B cell (primary cell): ENCODE measurements at regions not wholly inside any gene's neighbourhood (a gene's known extent, or its start where the extent isn't known, plus 50 kb on each side); places are given as distances from the start of the nearest gene placed in this dataset.

Experiments used
- ATAC-seq: fragments of 200-7000 bp; cut with Tn5 transposase; one replicate; pipeline ENCODE4 v1.10.0; 2021; ENCODE audit warnings: low read depth, mild to moderate bottlenecking, moderate number of reproducible peaks, moderate library complexity
- CTCF ChIA-PET: fragments of 350-600 bp; sonication (Branson Sonifier 250); formaldehyde crosslinking; loops from one replicate; lab custom pipeline; 2021; ENCODE audit warnings: antibody characterized with exemption, inconsistent platforms; lab: Charles Lee
- POLR2A ChIA-PET: fragments of 350-600 bp; sonication (Branson Sonifier 250); formaldehyde crosslinking; loops from one replicate; lab custom pipeline; 2021; ENCODE audit warnings: antibody characterized with exemption; lab: Charles Lee
- DNase-seq: peaks from one replicate; pipeline ENCODE4 v3.0.0; 2013
- H2AFZ ChIP-seq: 2 replicates; pipeline ENCODE4 v1.6.1; 2012; ENCODE audit warnings: mild to moderate bottlenecking, low read depth, low read length; ENCODE audit not compliant: insufficient read depth, poor library complexity, severe bottlenecking
- H3K27ac ChIP-seq, 2 donors: 1 replicate in 1 of 2; 2 replicates in 1 of 2; pipeline ENCODE4 v1.5.1; 2012 to 2013; ENCODE audit warnings: low read length in 2 of 2, mild to moderate bottlenecking in 2 of 2, moderate library complexity in 1 of 2
- H3K27me3 ChIP-seq, 4 experiments: fragments of 200-600 bp in 1 of 4; sonication (generic) in 1 of 4; replicated peaks in 1 of 4; 1 replicate in 2 of 4; 2 replicates in 2 of 4; pipeline versions ENCODE4 v1.6.1 to v1.7.0; 2013 to 2016; ENCODE audit warnings: low read length in 3 of 4, mild to moderate bottlenecking in 2 of 4, mixed read lengths in 1 of 4, moderate library complexity in 1 of 4; ENCODE audit not compliant: insufficient read depth in 4 of 4, control insufficient read depth in 3 of 4; ENCODE audit errors: control extremely low read depth in 1 of 4
- H3K36me3 ChIP-seq, 2 experiments: replicated peaks in 1 of 2; 1 replicate in 1 of 2; 2 replicates in 1 of 2; pipeline versions ENCODE4 v1.6.1 to v1.7.1; 2013; ENCODE audit warnings: low read length in 1 of 2; ENCODE audit not compliant: insufficient read depth in 2 of 2, control insufficient read depth in 1 of 2; ENCODE audit errors: control extremely low read depth in 1 of 2, extremely low read depth in 1 of 2
- H3K4me1 ChIP-seq, 2 donors: fragments of 200-600 bp in 1 of 2; sonication (generic) in 1 of 2; 1 replicate in 1 of 2; 2 replicates in 1 of 2; pipeline versions ENCODE4 v1.5.1 to v1.6.1; 2013 to 2017; ENCODE audit warnings: low read length in 2 of 2; ENCODE audit not compliant: control insufficient read depth in 2 of 2, insufficient read depth in 2 of 2
- H3K4me2 ChIP-seq: replicated peaks from 2 replicates; pipeline ENCODE3; 2012; ENCODE audit warnings: mild to moderate bottlenecking, low read depth, low read length; ENCODE audit not compliant: poor library complexity, severe bottlenecking
- H3K4me3 ChIP-seq, 5 experiments: fragments of 200-600 bp in 1 of 5; sonication (generic) in 1 of 5; 1 replicate in 3 of 5; 2 replicates in 2 of 5; pipeline versions ENCODE4 v1.5.1 to v1.7.0; 2011 to 2016; ENCODE audit warnings: low read length in 4 of 5, mild to moderate bottlenecking in 4 of 5, low read depth in 2 of 5, control low read depth in 1 of 5, moderate library complexity in 1 of 5; ENCODE audit not compliant: insufficient read depth in 1 of 5; ENCODE audit errors: control extremely low read depth in 1 of 5, extremely low read depth in 1 of 5
- H3K79me2 ChIP-seq: fragments of 200-600 bp; sonication (generic); one replicate; pipeline ENCODE4 v1.6.0; 2016; ENCODE audit warnings: low read length; ENCODE audit not compliant: control insufficient read depth, insufficient read depth
- H3K9ac ChIP-seq: fragments of 200-600 bp; sonication (generic); 2 replicates; pipeline ENCODE4 v1.6.1; 2017; ENCODE audit warnings: mild to moderate bottlenecking, low read length, moderate library complexity
- H3K9me3 ChIP-seq, 3 donors: one replicate each; pipeline versions ENCODE4 v1.6.1 to v1.7.1; 2013; ENCODE audit warnings: low read length in 2 of 3; ENCODE audit not compliant: control insufficient read depth in 2 of 3, insufficient read depth in 1 of 3; ENCODE audit errors: control extremely low read depth in 1 of 3
- H4K20me1 ChIP-seq: 2 replicates; pipeline ENCODE4 v1.6.0; 2012; ENCODE audit warnings: mild to moderate bottlenecking, low read length; ENCODE audit not compliant: insufficient read depth, control insufficient read depth, poor library complexity, severe bottlenecking
- H3K27ac Mint-ChIP-seq: one replicate; pipeline ENCODE4 v1.8.0; 2021; ENCODE audit warnings: mixed read lengths
- H3K27me3 Mint-ChIP-seq: one replicate; pipeline ENCODE4 v1.8.0; 2021; ENCODE audit warnings: mixed read lengths
- H3K4me1 Mint-ChIP-seq: one replicate; pipeline ENCODE4 v1.8.0; 2021; ENCODE audit warnings: mixed read lengths
- H3K4me3 Mint-ChIP-seq: one replicate; pipeline ENCODE4 v1.8.0; 2021; ENCODE audit warnings: mixed read lengths
- H3K9me3 Mint-ChIP-seq: one replicate; pipeline ENCODE4 v1.8.0; 2022; ENCODE audit warnings: mixed read lengths; ENCODE audit not compliant: insufficient read depth
- EZH2 ChIP-seq: IDR thresholded peaks from 2 replicates; pipeline ENCODE4 v1.6.1; 2012; ENCODE audit warnings: borderline replicate concordance, low read depth, mild to moderate bottlenecking, moderate library complexity, low read length; ENCODE audit not compliant: insufficient read depth, poor library complexity, severe bottlenecking
- WGBS: methylation state at CpG from one replicate; pipeline ENCODE4 v1.1.5; 2013; ENCODE audit warnings: missing lambda C conversion rate; ENCODE audit not compliant: insufficient coverage; 5-methylcytosine and 5-hydroxymethylcytosine counted together
- intact Hi-C: fragments of 100-400 bp; cut with micrococcal nuclease; formaldehyde crosslinking; loops from one replicate; pipeline ENCODE4 v1.10.0; 2022
- TF ChIP-seq, protein P1 (sequence below): fragments of 200-600 bp; IDR thresholded peaks from one replicate; pipeline ENCODE4 v1.8.0; 2022; ENCODE audit warnings: antibody characterized with exemption, mild to moderate bottlenecking

- 79% methylated on average over 6 of the region's 9 CpGs for WGBS
- Mint-ChIP-seq H3K27me3 (peaks cover 26% of the 10 kb centered on the region), H3K4me1 (peaks cover 53% of the 10 kb centered on the region), H3K9me3 (no peaks in the 10 kb centered on the region), H3K27ac (peak overlapping the region; percentile 60), H3K4me3 (peak overlapping the region; percentile 38)
- Histone ChIP-seq H3K4me1 (peaks cover 33 to 57% of the 10 kb centered on the region in 2 donors), H3K4me3 (no peak overlapping the region), H3K9ac (no peak overlapping the region), H2AFZ (no peak overlapping the region), H4K20me1 (no peaks in the 10 kb centered on the region), H3K27ac (no peak overlapping the region), H3K27me3 (peaks cover 0 to 16% (median 6%) of the 10 kb centered on the region in 4 experiments), H3K9me3 (no peaks in the 10 kb centered on the region), H3K4me2 (no peak overlapping the region), H3K36me3 (no peaks in the 10 kb centered on the region), H3K79me2 (no peaks in the 10 kb centered on the region)
- TF ChIP-seq, protein P1, sequence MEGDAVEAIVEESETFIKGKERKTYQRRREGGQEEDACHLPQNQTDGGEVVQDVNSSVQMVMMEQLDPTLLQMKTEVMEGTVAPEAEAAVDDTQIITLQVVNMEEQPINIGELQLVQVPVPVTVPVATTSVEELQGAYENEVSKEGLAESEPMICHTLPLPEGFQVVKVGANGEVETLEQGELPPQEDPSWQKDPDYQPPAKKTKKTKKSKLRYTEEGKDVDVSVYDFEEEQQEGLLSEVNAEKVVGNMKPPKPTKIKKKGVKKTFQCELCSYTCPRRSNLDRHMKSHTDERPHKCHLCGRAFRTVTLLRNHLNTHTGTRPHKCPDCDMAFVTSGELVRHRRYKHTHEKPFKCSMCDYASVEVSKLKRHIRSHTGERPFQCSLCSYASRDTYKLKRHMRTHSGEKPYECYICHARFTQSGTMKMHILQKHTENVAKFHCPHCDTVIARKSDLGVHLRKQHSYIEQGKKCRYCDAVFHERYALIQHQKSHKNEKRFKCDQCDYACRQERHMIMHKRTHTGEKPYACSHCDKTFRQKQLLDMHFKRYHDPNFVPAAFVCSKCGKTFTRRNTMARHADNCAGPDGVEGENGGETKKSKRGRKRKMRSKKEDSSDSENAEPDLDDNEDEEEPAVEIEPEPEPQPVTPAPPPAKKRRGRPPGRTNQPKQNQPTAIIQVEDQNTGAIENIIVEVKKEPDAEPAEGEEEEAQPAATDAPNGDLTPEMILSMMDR = no peak
- DNase-seq (no peak), ATAC-seq (no peak)
- ChIA-PET POLR2A (interaction anchor here (1.6 to 2.1 kb wide), 2 partner anchors 42 to 100 kb away, joined by 5 to 8 read pairs; partner anchors contain the start of gene TLE3), CTCF (interaction anchor here (0.7 to 1.6 kb wide), 2 partner anchors 10 to 87 kb away, joined by 3 read pairs; no protein-coding TSS in a partner anchor)
- intact Hi-C loops = loop anchor here (2.0 to 5.0 kb wide), 6 partner anchors 44 to 437 kb away; no protein-coding TSS in a partner anchor
Measured at GRCh38 chr15:70197945-70198361, 100.2 kb upstream of the TLE3 start.

- intact Hi-C loops = loop anchor here (2.0 to 5.0 kb wide), 6 partner anchors 45 to 437 kb away; no protein-coding TSS in a partner anchor
- H3K79me2 ChIP-seq = no peaks in the 10 kb centered on the region
- DNase-seq = no peak
- H4K20me1 ChIP-seq = no peaks in the 10 kb centered on the region
- no peak overlapping the region for H2AFZ ChIP-seq
- TF ChIP-seq, protein P1 = no peak
- no peak for TF ChIP-seq EZH2
- peak overlapping the region; percentile 72 for H3K4me3 Mint-ChIP-seq
- H3K4me3 ChIP-seq = no peak overlapping the region
- ChIA-PET CTCF (interaction anchor here (1.3 to 1.6 kb wide), 2 partner anchors 11 to 269 kb away, joined by 3 to 4 read pairs; no protein-coding TSS in a partner anchor), POLR2A (interaction anchor here (1.6 to 2.1 kb wide), 2 partner anchors 43 to 99 kb away, joined by 5 to 8 read pairs; partner anchors contain the start of gene TLE3)
- H3K4me1 Mint-ChIP-seq = peaks cover 53% of the 10 kb centered on the region
- peaks cover 33 to 57% of the 10 kb centered on the region in 2 donors for H3K4me1 ChIP-seq
- H3K9me3 Mint-ChIP-seq = no peaks in the 10 kb centered on the region
- peaks cover 26% of the 10 kb centered on the region for H3K27me3 Mint-ChIP-seq
- peaks cover 0 to 16% (median 6%) of the 10 kb centered on the region in 4 experiments for H3K27me3 ChIP-seq
- ATAC-seq = no peak
- no peak overlapping the region for H3K9ac ChIP-seq
- H3K4me2 ChIP-seq = peak overlapping the region; percentile 51
- peak overlapping the region; percentile 89 for H3K27ac Mint-ChIP-seq
- no peaks in the 10 kb centered on the region for H3K36me3 ChIP-seq
- WGBS = 90% methylated on average over 8 of the region's 10 CpGs
- H3K27ac ChIP-seq = no peak overlapping the region
- H3K9me3 ChIP-seq = no peaks in the 10 kb centered on the region
Measured at GRCh38 chr15:70197318-70197944, 99.7 kb upstream of the TLE3 start.
